ENCODE measurements at regions not wholly inside any gene's neighbourhood (a gene's known extent, or its start where the extent isn't known, plus 50 kb on each side); places are given as distances from the start of the nearest gene placed in this dataset.

GRCh38 chr21:35855484-35855883, 204.8 kb downstream of the SETD4 start:
- TF ChIP-seq SIN3A (IDR thresholded peaks at IDR 0.05; ENCODE audit: borderline replicate concordance, insufficient read depth, low read depth, low read length), result no peak
- no peak for TF ChIP-seq TCF7L2 (IDR thresholded peaks at IDR 0.05; ENCODE audit: low read depth, low read length)
- TF ChIP-seq, protein P1, sequence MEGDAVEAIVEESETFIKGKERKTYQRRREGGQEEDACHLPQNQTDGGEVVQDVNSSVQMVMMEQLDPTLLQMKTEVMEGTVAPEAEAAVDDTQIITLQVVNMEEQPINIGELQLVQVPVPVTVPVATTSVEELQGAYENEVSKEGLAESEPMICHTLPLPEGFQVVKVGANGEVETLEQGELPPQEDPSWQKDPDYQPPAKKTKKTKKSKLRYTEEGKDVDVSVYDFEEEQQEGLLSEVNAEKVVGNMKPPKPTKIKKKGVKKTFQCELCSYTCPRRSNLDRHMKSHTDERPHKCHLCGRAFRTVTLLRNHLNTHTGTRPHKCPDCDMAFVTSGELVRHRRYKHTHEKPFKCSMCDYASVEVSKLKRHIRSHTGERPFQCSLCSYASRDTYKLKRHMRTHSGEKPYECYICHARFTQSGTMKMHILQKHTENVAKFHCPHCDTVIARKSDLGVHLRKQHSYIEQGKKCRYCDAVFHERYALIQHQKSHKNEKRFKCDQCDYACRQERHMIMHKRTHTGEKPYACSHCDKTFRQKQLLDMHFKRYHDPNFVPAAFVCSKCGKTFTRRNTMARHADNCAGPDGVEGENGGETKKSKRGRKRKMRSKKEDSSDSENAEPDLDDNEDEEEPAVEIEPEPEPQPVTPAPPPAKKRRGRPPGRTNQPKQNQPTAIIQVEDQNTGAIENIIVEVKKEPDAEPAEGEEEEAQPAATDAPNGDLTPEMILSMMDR (IDR thresholded peaks at IDR 0.05), result no peak
- TF ChIP-seq, protein P2, sequence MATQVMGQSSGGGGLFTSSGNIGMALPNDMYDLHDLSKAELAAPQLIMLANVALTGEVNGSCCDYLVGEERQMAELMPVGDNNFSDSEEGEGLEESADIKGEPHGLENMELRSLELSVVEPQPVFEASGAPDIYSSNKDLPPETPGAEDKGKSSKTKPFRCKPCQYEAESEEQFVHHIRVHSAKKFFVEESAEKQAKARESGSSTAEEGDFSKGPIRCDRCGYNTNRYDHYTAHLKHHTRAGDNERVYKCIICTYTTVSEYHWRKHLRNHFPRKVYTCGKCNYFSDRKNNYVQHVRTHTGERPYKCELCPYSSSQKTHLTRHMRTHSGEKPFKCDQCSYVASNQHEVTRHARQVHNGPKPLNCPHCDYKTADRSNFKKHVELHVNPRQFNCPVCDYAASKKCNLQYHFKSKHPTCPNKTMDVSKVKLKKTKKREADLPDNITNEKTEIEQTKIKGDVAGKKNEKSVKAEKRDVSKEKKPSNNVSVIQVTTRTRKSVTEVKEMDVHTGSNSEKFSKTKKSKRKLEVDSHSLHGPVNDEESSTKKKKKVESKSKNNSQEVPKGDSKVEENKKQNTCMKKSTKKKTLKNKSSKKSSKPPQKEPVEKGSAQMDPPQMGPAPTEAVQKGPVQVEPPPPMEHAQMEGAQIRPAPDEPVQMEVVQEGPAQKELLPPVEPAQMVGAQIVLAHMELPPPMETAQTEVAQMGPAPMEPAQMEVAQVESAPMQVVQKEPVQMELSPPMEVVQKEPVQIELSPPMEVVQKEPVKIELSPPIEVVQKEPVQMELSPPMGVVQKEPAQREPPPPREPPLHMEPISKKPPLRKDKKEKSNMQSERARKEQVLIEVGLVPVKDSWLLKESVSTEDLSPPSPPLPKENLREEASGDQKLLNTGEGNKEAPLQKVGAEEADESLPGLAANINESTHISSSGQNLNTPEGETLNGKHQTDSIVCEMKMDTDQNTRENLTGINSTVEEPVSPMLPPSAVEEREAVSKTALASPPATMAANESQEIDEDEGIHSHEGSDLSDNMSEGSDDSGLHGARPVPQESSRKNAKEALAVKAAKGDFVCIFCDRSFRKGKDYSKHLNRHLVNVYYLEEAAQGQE (IDR thresholded peaks at IDR 0.05; ENCODE audit: insufficient read depth in 1 of 2, low read depth in 2 of 2, low read length in 1 of 2), result no peak
- no peak for TF ChIP-seq POLR2AphosphoS5 (IDR thresholded peaks at IDR 0.05; ENCODE audit: low read depth, low read length)
- H3K27ac ChIP-seq (ENCODE audit: low read length), result no peak overlapping the region
- H3K27me3 ChIP-seq (ENCODE audit: control insufficient read depth, insufficient read depth, low read length), result 0 out of 2 replicates have a peak, but pooled peaks cover 2% of the 10 kb centered on the region
- intact Hi-C loops (cut with micrococcal nuclease; ENCODE audit: unreplicated experiment) (no loop called here), in situ Hi-C loops (cut with HindIII; ENCODE audit: low pct_unique_long_range_greater_than_20kb, low sequenced_read_pairs) (no loop called here)
- no peak for ATAC-seq
- H3K4me3 ChIP-seq (ENCODE audit: low read depth in 2 of 2, low read length in 2 of 2), result no peak overlapping the region
- ChIA-PET POLR2A (no interaction called here), CTCF (no interaction called here)
- no peak for DNase-seq (ENCODE audit: low read depth, low spot score)
- no TSS peak for BruUV-seq (replicated peaks)
- no peaks in the 10 kb centered on the region for H3K36me3 ChIP-seq (ENCODE audit: control insufficient read depth, insufficient read depth, low read length)
- no peaks in the 10 kb centered on the region for H3K4me1 ChIP-seq (ENCODE audit: control insufficient read depth, insufficient read depth, low read length)
- H3K9me3 ChIP-seq (ENCODE audit: control insufficient read depth, insufficient read depth, low read depth, low read length), result no peaks in the 10 kb centered on the region

- no TSS peak for BruUV-seq (replicated peaks)
- DNase-seq (ENCODE audit: low read depth, low spot score) (no peak), ATAC-seq (no peak)
- H3K4me1 ChIP-seq (ENCODE audit: control insufficient read depth, insufficient read depth, low read length), result no peaks in the 10 kb centered on the region
- H3K27ac ChIP-seq (ENCODE audit: low read length), result no peak overlapping the region
- TF ChIP-seq TCF7L2 (IDR thresholded peaks at IDR 0.05; ENCODE audit: low read depth, low read length), result no peak
- TF ChIP-seq, protein P2 (IDR thresholded peaks at IDR 0.05; ENCODE audit: insufficient read depth in 1 of 2, low read depth in 2 of 2, low read length in 1 of 2), result no peak
- TF ChIP-seq SIN3A (IDR thresholded peaks at IDR 0.05; ENCODE audit: borderline replicate concordance, insufficient read depth, low read depth, low read length), result no peak
- TF ChIP-seq, protein P1 (IDR thresholded peaks at IDR 0.05), result no peak
- no peak for TF ChIP-seq POLR2AphosphoS5 (IDR thresholded peaks at IDR 0.05; ENCODE audit: low read depth, low read length)
- in situ Hi-C loops (cut with HindIII; ENCODE audit: low pct_unique_long_range_greater_than_20kb, low sequenced_read_pairs) (no loop called here), intact Hi-C loops (cut with micrococcal nuclease; ENCODE audit: unreplicated experiment) (no loop called here)
- no peaks in the 10 kb centered on the region for H3K9me3 ChIP-seq (ENCODE audit: control insufficient read depth, insufficient read depth, low read depth, low read length)
- H3K4me3 ChIP-seq (ENCODE audit: low read depth in 2 of 2, low read length in 2 of 2), result no peak overlapping the region
- ChIA-PET CTCF (no interaction called here), POLR2A (no interaction called here)
- no peaks in the 10 kb centered on the region for H3K36me3 ChIP-seq (ENCODE audit: control insufficient read depth, insufficient read depth, low read length)
- H3K27me3 ChIP-seq (ENCODE audit: control insufficient read depth, insufficient read depth, low read length), result no peaks in the 10 kb centered on the region
Measured at GRCh38 chr21:35854281-35854680, 206.0 kb downstream of the SETD4 start.
